Neutrophil (primary cell): ENCODE measurements at regions not wholly inside any gene's neighbourhood (a gene's known extent, or its start where the extent isn't known, plus 50 kb on each side); places are given as distances from the start of the nearest gene placed in this dataset.

ENCODE experiments used
- H3K27ac ChIP-seq: fragments of 200-600 bp; sonication (generic); 2 replicates; pipeline ENCODE4 v1.5.1; 2016; ENCODE audit warnings: mild to moderate bottlenecking, moderate library complexity
- H3K27me3 ChIP-seq: fragments of 200-600 bp; sonication (generic); 2 replicates; pipeline ENCODE4 v1.6.0; 2016; ENCODE audit warnings: mild to moderate bottlenecking
- H3K36me3 ChIP-seq: fragments of 200-600 bp; sonication (generic); 2 replicates; pipeline ENCODE4 v1.5.1; 2017
- H3K4me1 ChIP-seq, 2 experiments: fragments of 200-600 bp in 1 of 2; sonication (generic) in 1 of 2; 1 replicate in 1 of 2; 2 replicates in 1 of 2; pipeline versions ENCODE4 v1.5.1 to v1.6.1; 2013 to 2016; ENCODE audit warnings: low read depth in 1 of 2, low read length in 1 of 2, mild to moderate bottlenecking in 1 of 2, moderate library complexity in 1 of 2; ENCODE audit not compliant: control insufficient read depth in 1 of 2, insufficient read depth in 1 of 2
- H3K4me3 ChIP-seq, 2 experiments: fragments of 200-600 bp in 1 of 2; sonication (generic) in 1 of 2; 1 replicate in 1 of 2; 2 replicates in 1 of 2; pipeline ENCODE4 v1.5.1; 2013 to 2016; ENCODE audit warnings: low read depth in 1 of 2, low read length in 1 of 2, mild to moderate bottlenecking in 1 of 2, moderate library complexity in 1 of 2
- H3K9me3 ChIP-seq: fragments of 200-600 bp; sonication (generic); 2 replicates; pipeline ENCODE4 v1.5.1; 2016
- TF ChIP-seq, protein P1 (sequence below): fragments of 200-600 bp; sonication (generic); IDR thresholded peaks from 2 replicates; pipeline ENCODE4 v1.5.1; 2016; ENCODE audit warnings: antibody characterized with exemption

- H3K9me3 ChIP-seq, result no peaks in the 10 kb centered on the region
- TF ChIP-seq, protein P1, sequence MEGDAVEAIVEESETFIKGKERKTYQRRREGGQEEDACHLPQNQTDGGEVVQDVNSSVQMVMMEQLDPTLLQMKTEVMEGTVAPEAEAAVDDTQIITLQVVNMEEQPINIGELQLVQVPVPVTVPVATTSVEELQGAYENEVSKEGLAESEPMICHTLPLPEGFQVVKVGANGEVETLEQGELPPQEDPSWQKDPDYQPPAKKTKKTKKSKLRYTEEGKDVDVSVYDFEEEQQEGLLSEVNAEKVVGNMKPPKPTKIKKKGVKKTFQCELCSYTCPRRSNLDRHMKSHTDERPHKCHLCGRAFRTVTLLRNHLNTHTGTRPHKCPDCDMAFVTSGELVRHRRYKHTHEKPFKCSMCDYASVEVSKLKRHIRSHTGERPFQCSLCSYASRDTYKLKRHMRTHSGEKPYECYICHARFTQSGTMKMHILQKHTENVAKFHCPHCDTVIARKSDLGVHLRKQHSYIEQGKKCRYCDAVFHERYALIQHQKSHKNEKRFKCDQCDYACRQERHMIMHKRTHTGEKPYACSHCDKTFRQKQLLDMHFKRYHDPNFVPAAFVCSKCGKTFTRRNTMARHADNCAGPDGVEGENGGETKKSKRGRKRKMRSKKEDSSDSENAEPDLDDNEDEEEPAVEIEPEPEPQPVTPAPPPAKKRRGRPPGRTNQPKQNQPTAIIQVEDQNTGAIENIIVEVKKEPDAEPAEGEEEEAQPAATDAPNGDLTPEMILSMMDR, result no peak
- no peak overlapping the region for H3K4me3 ChIP-seq
- no peaks in the 10 kb centered on the region for H3K27me3 ChIP-seq
- no peaks in the 10 kb centered on the region for H3K36me3 ChIP-seq
- H3K27ac ChIP-seq, result no peak overlapping the region
- H3K4me1 ChIP-seq, result no peaks in the 10 kb centered on the region
Measured at GRCh38 chr10:78548369-78548768, 514.7 kb downstream of the RPS24 start.

GRCh38 chr10:78549140-78549935, 515.7 kb downstream of the RPS24 start:
- H3K4me3 ChIP-seq, result no peak overlapping the region
- no peak overlapping the region for H3K27ac ChIP-seq
- H3K9me3 ChIP-seq, result no peaks in the 10 kb centered on the region
- H3K4me1 ChIP-seq, result no peaks in the 10 kb centered on the region
- TF ChIP-seq, protein P1, result no peak
- H3K27me3 ChIP-seq, result no peaks in the 10 kb centered on the region
- H3K36me3 ChIP-seq, result no peaks in the 10 kb centered on the region

DNA sequence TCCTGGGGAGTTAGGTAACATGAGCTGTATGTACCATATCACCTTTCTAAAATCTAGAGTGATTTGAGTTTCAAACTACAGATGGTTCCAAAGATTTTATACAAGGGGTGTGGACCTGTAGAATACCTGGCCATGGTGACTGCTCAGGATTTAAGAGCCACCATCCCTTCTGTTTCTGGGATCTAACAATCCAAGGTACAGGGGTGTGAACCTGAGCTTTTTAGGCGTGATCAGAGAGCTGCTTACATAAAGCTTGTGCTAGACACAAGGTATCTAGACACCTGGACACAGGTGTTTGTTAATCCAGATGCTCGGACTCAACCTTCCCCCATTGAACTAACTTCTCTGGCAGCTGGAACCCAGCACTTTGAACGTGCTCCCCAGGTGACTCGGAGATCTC, 516.4 kb downstream of the RPS24 start:
- H3K9me3 ChIP-seq, result no peaks in the 10 kb centered on the region
- H3K36me3 ChIP-seq, result no peaks in the 10 kb centered on the region
- TF ChIP-seq, protein P1, result no peak
- H3K27me3 ChIP-seq, result no peaks in the 10 kb centered on the region
- H3K4me3 ChIP-seq, result no peak overlapping the region
- H3K27ac ChIP-seq, result no peak overlapping the region
- H3K4me1 ChIP-seq, result no peaks in the 10 kb centered on the region

GRCh38 chr10:78550716-78551115, 517.1 kb downstream of the RPS24 start:
- TF ChIP-seq, protein P1, result no peak
- Histone ChIP-seq H3K27ac (no peak overlapping the region), H3K4me3 (no peak overlapping the region), H3K36me3 (no peaks in the 10 kb centered on the region), H3K27me3 (no peaks in the 10 kb centered on the region), H3K9me3 (no peaks in the 10 kb centered on the region), H3K4me1 (no peaks in the 10 kb centered on the region)

DNA sequence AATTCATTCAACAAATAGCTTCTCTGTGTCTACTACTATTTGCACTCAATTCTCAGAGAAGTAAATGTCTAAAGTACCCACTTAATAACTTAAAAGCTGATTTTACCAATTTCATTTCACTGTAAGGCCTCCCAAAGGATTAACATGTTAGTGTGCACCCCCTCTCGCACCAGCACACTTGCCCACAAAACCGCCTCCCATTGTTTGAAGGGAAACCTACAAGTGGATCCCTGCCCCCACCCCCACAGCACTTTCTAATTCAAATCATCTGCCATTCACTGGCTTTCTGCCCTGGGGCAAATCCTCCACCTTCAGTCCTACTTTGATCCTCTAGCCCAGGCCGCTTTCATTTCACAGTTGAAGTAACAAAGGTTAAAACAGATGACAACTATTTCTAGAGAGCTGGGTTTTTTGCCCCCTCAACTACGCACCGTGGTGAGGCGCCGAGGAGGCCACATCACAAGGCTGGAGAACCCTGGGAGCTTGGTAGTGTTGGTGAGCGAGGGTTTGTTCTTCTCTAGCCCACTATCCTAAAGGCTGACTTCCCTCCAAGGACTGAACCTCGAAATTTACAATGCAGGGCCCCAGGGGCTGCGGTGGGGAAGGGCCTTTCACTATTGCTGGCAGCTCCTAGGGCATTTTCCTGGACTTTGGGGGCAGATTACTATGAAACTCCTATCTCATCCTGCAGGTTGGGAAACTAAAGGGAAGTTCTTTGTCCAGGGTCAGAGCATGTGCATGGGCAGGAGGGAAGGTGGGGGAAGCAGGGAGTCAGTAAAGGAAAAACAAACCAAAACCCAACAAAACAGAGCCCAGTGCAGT, 517.4 kb upstream of the ZMIZ1 start:
- Histone ChIP-seq H3K27me3 (no peaks in the 10 kb centered on the region), H3K4me1 (no peaks in the 10 kb centered on the region), H3K36me3 (no peaks in the 10 kb centered on the region), H3K9me3 (no peaks in the 10 kb centered on the region), H3K4me3 (no peak overlapping the region), H3K27ac (no peak overlapping the region)
- TF ChIP-seq, protein P1, result no peak
